GM21390 (cell line): ENCODE measurements at regions not wholly inside any gene's neighbourhood (a gene's known extent, or its start where the extent isn't known, plus 50 kb on each side); places are given as distances from the start of the nearest gene placed in this dataset.

ENCODE experiments used
- ATAC-seq: cut with Tn5 transposase; IDR thresholded peaks from one replicate; pipeline ENCODE4 v1.9.1; 2021; ENCODE audit not compliant: unreplicated experiment

DNA sequence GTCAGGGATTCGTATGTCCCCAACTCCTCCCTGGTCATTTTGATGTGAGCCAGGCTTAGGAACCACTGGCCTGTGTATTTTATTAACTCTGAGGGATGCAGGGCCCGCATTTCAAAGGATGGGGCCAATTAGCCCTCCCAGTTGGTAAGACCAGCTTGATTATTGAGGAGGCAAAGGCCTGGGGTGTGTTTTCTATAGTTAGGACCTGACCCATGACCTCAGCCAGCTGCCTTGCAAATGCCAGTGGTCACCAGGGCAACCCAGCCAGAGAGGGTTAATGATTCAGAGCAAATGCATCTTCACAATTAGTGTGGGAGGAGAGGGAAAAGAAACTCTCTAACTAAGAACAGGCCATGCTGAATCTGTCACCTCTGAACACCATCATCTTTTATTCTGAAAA lies 835.4 kb downstream of the MAFB start:
- no peak for ATAC-seq

DNA sequence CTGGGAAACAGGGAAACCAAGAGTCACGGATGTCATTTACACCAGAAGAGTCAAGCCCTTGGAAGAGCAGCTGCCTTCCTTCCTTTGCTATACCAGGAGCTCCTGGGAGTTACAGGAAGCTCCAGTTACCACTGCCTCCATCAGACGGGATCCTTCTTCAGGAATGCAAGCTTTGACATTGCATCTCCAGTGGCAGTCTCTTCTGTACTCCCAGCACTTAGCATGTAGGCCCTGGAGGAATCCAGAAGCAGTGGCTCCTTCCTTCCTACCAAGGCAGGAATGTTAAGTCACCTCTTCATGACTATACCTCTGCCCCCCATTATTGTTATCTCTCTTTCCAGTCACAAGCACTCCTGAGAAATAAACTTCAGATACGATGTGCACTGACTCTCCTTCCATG lies 836.0 kb downstream of the MAFB start:
- no peak for ATAC-seq

DNA sequence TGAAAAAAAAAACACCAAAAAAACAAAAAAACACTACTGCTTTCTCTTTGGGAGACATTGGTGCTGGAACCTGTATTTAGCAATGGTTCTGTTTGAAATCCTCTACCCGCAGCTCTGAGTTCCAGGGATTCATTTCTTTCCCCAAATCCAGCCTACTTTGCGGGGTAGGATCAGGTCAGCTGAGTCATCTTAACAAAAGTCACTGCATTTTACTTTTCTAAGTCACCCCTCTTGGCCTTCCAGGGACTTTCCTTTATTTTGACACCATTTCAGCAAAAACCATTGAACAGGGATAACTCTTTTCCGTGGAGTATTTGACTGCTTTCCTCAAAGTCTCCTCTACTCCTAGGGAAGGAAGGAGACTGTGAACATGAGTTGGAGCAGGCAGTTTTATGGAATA lies 837.6 kb downstream of the MAFB start:
- ATAC-seq: no peak

DNA sequence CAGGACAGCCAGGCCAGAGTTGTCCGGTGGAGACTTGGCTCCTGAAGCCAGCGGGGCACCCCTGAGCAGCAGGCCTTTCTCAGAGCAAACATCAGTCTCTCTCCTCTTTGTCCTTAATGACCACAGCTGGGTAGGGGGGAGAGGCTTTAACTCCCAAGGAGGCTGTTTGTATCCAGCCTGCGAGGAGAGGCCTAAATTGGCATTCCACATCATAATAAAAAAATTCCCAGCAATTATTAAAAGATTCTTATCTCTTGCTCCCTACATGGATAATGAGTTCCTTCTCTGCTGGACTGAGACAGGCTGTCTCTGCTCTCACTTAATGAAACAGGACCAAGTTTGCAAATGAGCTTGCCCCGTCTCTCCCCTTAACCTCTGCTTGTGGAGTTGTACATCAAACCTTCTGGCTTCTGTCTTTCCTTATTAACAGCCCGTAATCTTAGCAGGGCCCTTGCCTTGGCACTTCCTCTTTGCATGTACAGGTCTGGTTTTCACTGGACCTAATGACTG lies 838.2 kb downstream of the MAFB start:
- no peak for ATAC-seq

DNA sequence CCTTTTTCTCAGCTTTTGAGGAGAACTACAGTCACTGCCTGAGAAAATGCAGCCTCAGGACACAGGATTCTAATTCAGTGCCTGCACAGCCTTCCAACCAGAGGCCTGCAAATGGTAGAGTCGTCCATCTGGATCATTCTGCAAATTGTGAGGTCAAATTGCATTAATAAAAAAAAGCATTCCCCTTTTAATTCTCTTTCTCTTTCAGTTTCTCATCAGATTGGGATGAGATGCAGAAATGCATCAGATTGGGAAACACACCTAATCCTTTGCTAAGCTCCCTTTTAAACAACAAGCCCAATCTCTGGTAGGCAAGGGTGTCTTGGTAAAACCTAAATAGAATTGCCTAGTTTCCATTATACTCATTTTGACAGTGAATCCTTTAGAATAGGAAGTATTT lies 838.8 kb downstream of the MAFB start:
- ATAC-seq: no peak

DNA sequence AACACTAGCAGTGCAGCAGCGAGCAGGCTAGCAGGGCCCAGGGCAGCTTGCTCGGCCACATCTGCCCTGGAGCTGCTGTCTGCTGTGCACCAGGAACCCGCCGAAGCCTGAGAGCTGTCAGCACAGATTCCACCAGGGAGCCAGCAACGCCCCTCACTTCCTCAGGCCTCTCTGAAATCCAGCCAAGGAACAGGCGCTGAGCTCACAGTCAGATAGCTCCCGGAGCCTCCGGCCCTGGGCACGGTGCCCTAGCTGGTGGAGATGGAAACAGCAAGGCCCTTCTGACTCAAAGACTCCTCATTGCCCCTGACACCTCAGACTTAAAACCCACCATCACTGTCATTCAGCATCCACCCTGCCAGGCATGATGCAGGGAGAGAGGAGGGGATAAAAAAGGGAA lies 839.4 kb downstream of the MAFB start:
- ATAC-seq: no peak

DNA sequence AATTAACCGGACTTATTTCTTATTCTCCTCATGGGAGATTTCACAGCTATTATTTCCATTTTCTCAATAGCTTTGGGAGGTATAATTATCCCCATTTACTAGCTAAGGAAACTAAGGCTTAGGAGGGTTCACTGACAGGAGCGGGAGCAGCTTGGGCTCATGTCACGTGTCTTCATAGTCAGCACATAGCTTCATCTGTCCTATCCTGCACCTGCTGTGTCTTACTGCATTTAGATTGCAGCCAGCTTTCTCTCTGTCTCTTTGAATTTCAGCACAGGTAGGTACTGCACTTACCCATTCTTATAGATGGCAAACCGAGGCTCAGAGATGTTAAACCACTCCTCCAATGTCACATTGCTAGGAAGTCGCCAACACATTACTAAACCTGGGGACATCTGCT lies 839.9 kb downstream of the MAFB start:
- ATAC-seq: no peak

DNA sequence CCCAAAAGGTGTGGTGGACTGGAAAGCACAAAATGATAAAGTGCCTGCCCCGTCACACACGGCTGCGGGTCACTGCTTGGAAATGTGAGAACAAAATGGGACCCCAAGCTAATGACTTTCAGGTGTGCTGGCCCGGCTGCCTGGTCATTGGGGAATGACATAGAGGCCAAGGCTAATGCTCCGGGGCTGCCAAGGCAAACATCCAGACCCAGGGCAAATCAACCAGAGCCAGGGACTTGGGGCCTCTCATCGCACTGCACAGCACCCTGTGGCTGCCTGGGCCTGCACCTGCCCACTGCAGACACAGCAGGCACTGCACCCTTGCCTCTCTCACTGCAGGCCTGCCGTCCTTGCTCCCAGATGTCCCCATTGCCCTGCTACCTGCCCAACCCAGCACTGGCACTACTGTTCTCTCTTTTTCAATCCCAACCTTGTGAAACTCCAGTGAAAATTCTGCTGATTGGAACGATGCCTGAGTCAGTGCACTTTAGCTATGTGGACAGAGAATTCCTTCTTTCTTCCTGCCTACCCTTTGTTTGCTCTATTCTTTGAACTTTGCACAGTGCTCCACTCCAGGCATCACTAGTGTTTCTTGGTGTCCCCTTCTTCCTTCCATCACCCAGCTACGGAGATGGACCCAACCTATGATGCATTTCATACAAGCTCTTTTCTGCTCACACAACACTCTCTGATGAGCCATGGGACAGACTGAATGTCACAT lies 849.5 kb downstream of the MAFB start:
- ATAC-seq: no peak

DNA sequence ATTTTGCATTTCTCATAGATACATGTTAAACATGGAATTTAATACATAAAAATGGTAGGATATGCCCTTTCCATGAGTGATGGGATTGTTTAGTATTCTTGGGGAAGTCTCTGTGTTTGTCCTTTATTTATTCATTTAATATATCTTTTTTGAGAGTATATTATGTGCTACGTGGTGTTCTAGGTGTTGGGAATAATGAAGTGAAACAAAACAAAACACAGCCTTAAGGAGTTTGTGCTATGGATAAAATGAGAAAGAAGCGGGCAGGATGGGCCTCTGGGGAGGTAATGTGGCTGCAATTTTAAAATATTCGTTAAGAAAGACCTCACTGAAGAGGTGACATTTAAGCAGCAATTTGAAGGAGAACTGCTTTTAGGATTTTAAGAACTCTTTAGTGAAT lies 851.5 kb downstream of the MAFB start:
- no peak for ATAC-seq

DNA sequence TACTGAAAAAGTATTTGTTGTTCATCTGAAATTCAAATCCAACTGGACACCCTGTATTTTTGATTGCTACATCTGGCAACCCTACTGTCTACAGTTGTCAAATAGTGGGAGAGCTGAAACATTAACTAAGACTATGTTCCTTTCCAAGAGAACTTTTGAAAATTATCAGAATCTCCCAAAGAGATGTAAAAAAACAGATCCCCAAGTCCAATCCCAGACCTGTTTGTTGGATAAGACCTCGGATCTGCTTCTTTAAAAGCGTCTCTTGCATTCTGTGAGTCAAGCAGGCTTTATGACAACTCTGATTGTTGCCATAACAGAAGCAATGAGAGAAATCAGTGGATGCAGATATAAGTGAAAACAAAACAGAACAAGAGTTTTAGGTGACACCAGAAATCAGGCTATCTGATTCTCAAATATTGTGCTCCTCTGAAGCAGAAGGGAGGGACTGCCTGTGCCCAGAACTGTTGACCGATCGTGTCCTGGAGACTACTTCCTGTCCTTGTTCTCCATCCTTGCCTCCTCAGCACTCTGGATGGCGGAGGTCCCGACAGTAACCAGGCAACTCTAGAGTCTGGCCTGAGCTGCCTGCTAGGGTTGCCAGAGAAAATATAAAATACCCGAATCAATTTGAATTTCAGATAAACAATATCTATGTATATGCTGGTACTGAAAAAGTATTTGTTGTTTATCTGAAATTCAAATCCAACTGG lies 853.8 kb downstream of the MAFB start:
- no peak for ATAC-seq

DNA sequence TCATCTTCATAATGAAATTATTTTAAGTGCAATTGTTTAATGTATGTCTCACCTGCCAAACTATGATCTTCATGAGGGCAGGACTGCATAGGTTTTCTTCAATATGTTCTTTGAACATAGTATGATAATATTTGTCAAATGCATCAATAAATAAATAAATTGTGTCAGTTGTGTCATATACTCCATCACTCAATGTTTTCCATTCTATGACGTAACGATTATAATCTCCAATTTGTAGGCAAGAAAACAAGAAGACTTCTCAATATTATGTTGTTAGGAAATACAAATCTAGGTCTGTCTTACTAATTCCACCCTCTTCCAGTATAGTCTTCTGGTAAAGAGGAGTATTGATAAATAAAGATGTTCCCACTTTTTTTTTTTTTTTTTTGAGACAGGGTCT lies 858.1 kb downstream of the MAFB start:
- no peak for ATAC-seq

DNA sequence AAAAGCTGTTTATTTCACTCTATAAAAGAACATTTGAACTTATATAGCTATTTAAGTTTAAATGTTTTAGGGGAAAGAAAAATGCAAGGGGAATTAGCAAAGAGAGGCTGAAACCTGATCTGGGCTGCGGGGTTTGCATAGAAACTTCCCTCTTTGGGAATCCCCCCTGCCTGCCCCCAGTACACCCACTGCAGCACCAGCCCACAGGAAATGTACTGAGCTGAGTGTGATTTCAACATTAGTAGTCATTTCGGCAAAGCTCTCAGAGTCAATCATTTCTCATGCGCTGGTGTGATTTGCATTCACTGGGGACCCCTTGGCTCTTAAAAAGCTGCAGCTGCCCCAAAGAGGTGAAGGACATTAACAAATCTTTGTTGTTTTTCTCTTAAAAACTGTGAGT lies 859.4 kb downstream of the MAFB start:
- ATAC-seq: peak; percentile 76

DNA sequence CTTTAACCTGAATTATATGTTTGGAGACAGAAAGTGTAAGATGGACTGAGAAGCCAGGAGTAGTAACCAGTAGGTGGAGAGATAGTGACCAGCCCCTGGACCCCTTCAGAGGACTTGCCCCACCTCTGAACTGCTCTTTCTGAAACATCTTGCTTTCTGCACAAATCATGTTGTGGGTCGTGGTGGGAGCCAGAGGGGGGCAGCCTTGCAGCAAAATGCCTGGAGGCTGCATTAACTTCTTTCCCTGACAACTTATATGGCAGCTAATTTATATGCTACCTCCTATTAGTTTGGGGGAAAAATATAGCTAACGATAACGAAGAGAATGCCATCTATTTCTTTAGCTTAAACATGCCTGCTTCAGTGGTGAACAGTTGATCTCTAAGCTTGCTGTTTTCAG lies 859.8 kb downstream of the MAFB start:
- ATAC-seq: peak; percentile 15

DNA sequence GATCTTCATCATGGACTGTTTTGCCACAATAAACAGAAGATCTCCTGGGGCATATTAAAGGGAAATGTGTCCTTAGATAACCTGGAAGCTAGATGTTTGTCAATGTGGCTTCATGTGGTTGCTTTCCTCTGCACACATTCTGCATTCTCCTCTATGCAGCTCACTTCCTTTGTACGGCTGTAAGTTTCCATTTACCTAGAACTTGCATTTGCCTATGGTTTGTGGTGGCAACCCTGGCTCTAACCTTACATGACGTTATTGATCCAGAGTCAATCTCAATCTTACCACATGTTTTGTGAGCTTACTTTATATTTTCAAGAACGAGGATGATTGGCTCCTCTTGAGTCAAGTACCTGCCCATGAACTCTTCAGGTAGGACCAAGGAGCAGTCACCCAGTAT lies 863.1 kb downstream of the MAFB start:
- peak; percentile 60 for ATAC-seq

DNA sequence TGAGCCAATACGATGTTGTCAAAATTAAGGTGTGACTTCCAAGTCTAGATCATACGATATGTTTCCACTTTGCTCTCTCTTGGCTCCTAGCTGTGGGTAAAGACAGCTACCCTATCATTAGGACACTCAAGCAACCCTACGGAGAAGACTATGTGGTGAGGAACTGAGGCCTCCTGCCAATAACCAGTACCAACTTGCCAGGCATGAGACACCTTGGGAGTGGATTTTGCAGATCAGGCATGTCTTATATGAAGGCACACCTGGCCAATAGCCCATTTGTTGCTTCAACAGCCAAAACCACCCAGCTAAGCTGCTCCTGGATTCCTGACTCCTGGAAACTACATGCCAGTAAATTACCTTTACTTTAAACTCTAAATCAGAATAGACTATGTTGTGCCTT lies 863.4 kb downstream of the DHX35 start:
- ATAC-seq: no peak

DNA sequence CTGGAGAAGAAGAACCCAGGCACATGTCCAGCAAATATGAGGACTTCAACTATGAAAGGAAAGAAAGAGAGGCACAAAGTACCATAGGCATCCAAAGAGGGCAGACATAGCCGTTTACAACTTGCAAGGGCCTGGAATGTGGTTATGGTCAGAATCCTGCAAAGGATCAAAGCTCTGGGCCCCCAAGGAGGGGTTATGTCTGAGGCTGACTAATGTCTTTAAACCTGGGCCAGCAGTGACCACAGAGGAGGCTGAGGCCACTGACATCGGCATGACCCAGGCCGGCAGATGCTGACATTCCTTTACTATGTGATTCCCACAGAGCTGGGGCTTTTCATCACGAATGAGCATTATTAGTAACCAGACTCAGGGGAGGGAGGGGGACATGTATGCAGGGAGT lies 861.1 kb downstream of the DHX35 start:
- no peak for ATAC-seq

DNA sequence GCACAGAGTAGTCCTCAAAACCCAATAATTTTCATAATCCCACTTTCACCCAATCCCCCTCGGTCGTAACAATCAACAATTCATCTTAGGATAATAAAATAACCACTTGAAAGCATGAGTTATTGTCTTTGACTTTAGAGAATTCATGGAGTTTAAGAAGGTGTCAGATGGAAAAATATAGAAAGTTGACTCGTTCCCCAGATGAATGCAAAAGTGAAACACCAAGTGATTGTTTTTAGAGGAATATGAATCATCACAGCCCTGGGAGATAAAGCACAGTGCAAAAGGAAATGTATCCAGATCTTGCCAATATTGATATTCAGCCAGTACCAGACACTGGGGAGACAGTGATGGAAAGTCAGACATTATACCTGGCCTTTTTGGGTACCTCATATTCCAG lies 860.5 kb downstream of the DHX35 start:
- no peak for ATAC-seq

DNA sequence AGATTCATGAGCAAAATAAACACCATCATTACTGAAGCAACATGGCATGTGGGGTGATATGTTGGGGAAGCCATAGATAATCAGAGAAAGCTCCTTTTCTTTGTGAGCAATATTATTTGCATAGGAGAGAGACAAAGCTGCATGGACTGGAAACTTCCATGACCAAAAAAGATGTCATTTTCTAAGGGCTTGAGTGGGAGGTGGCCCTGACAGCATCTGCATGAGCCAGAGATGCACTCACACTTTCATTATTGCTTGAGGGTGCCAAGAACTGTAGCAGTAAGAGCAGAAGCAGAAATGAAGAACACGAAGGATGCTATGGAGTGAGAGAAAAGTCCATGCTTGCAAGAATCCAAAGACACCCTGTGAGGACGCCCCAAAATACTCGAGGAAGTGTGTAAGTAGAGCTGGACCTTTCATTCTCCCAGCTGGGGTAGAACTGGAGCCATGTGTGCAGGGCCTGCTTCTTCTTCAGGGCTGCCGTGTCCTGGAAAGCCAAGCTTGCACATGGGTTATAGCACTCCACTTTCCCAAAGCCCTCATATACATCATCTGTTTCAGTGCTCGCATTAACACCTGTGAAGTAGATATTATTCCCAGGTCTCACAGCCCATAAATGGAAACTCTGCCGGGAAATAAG lies 851.2 kb downstream of the DHX35 start:
- ATAC-seq: no peak

DNA sequence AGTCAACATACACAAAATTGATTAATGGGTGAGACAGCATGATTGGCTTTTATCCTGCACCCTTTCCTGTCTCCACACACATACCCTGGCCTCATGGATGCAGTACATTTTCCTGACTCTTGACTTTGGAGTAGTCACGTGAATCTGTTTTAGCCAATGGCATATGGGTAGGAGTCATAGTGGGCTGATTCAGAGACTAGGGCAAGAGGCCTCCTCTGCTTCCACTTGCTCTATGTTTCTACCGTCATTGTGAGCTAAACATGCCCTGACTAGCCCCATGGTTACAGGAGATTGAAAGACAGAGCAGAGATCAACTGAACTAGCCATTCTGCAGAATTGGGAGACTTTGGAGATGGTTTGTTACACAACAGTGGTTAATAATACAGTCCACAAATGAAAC lies 850.0 kb downstream of the DHX35 start:
- ATAC-seq: no peak

DNA sequence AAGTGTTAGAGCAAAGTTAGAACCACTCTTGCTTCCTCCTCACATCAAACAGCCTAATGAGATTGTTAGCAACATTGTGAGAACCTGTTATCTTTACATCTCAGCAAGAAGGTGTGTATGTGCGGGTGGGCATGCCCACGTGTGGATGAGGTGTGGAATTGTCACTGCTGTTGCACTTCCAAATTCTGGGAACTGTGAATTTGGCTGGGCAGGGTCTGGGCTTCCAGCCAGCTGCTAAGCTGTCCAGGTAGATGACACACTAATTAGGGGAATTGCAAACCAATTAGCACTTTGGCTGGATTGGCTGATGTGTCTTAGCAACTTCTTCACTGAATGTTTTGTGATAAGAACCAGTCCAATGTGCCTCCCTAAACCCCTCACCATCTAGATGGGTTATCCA lies 848.2 kb downstream of the DHX35 start:
- ATAC-seq: no peak

DNA sequence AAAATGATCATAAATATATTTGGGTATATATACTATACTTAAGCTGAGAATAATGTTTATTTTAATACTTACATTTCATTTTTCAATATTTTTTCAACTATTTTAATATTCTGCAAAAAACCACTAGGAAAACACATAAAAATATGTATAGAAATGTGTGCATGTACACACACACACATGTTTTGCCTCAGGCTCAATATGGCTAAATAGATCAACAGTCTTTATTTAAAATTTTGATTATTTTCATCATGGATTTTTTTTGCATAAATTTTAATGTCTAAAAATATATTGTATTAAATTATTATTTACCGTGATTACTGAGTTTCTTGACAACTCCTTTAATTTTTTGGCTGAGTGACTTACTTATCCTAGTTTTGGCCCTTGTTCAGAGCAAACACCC lies 846.5 kb downstream of the DHX35 start:
- no peak for ATAC-seq

DNA sequence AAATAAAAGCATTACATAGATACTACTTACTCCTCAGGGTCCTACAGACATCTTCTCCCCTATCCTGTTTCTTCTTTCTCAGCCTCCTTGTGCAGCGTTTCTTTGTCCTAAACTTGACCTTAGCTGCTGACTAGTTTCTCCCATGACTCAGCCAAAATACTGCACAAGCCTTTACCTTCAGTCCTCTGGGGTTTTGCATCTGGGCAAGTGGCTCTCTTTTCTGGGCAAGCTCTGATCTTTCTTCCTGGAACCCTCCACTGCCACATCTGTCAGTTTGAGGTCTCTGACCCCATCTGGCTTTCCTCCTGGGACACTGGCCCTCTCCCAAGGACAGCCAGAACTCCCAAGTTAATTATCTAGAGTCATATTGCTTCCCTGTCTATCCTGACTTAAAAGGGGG lies 838.4 kb downstream of the DHX35 start:
- ATAC-seq: peak; percentile 65
